Endothelial cell of umbilical vein (primary cell): ENCODE measurements at regions not wholly inside any gene's neighbourhood (a gene's known extent, or its start where the extent isn't known, plus 50 kb on each side); places are given as distances from the start of the nearest gene placed in this dataset.

Source experiments
- BruUV-seq: library from RNA; stranded (reverse); fragments of 400-500 nt; replicated peaks from 2 replicates; lab custom pipeline; 2021; lab: Mats Ljungman, UMichigan
- CTCF ChIA-PET: fragments of 300-600, 350-600 bp; sonication (Branson Sonifier 250); formaldehyde crosslinking; loops from one replicate; lab custom pipeline; 2021; ENCODE audit warnings: antibody characterized with exemption, inconsistent platforms; lab: Charles Lee
- POLR2A ChIA-PET: fragments of 300-600, 350-600 bp; sonication (Branson Sonifier 250); formaldehyde crosslinking; loops from one replicate; lab custom pipeline; 2021; ENCODE audit warnings: antibody characterized with exemption, inconsistent platforms; lab: Charles Lee
- DNase-seq: peaks from one replicate; pipeline ENCODE4 v3.0.0-alpha.2; 2011; ENCODE audit warnings: low read depth, low spot score
- FAIRE-seq: peaks from 2 replicates; lab custom pipeline; 2011; peaks lifted over from hg19 to GRCh38; lab: Jason Lieb, UNC
- H2AFZ ChIP-seq: 2 replicates; pipeline ENCODE4 v1.6.0; 2012; ENCODE audit warnings: low read depth, low read length, control low read depth, inconsistent platforms
- H3K27ac ChIP-seq: 2 replicates; pipeline ENCODE4 v1.5.1; 2011; ENCODE audit warnings: low read depth, mild to moderate bottlenecking, control low read depth, low read length, moderate library complexity; ENCODE audit not compliant: insufficient read depth
- H3K27me3 ChIP-seq, 2 experiments: 2 replicates each; pipeline versions ENCODE4 v1.6.0 to v1.6.1; 2011; ENCODE audit warnings: low read length in 2 of 2, mixed read lengths in 1 of 2; ENCODE audit not compliant: control insufficient read depth in 2 of 2, insufficient read depth in 2 of 2
- H3K36me3 ChIP-seq, 2 experiments: 2 replicates in 1 of 2; 3 replicates in 1 of 2; pipeline ENCODE4 v1.5.1; 2011; ENCODE audit warnings: low read length in 2 of 2, mild to moderate bottlenecking in 1 of 2, moderate library complexity in 1 of 2; ENCODE audit not compliant: control insufficient read depth in 2 of 2, insufficient read depth in 2 of 2; ENCODE audit errors: extremely low read depth in 1 of 2
- H3K4me1 ChIP-seq: 3 replicates; pipeline ENCODE4 v1.5.1; 2011; ENCODE audit warnings: mild to moderate bottlenecking, low read length; ENCODE audit not compliant: control insufficient read depth, insufficient read depth; ENCODE audit errors: extremely low read depth
- H3K4me2 ChIP-seq: 2 replicates; pipeline ENCODE4 v1.6.1; 2011; ENCODE audit warnings: low read length, control low read depth, mixed read lengths; ENCODE audit not compliant: insufficient read depth
- H3K4me3 ChIP-seq, 3 experiments: fragments of 200-600 bp in 1 of 3; sonication (generic), shearing (Covaris generic) in 1 of 3; replicated peaks in 1 of 3; 2 replicates each; pipeline ENCODE4 v1.5.1; 2011 to 2016; ENCODE audit warnings: control low read depth in 3 of 3, low read length in 3 of 3, mild to moderate bottlenecking in 2 of 3, inconsistent platforms in 1 of 3, low read depth in 1 of 3, moderate library complexity in 1 of 3; ENCODE audit not compliant: insufficient read depth in 1 of 3
- H3K79me2 ChIP-seq: 2 replicates; pipeline ENCODE4 v1.6.0; 2012; ENCODE audit warnings: low read length, inconsistent platforms; ENCODE audit not compliant: control insufficient read depth, insufficient read depth
- H3K9ac ChIP-seq: replicated peaks from 2 replicates; pipeline ENCODE3; 2011; ENCODE audit warnings: low read length, control low read depth; ENCODE audit not compliant: insufficient read depth; ENCODE audit errors: extremely low read depth
- H3K9me1 ChIP-seq: replicated peaks from 3 replicates; pipeline ENCODE4 v1.6.0; 2011; ENCODE audit warnings: mild to moderate bottlenecking, low read length; ENCODE audit not compliant: control insufficient read depth, insufficient read depth; ENCODE audit errors: extremely low read depth
- H3K9me3 ChIP-seq: replicated peaks from 2 replicates; pipeline ENCODE4 v1.5.1; 2012; ENCODE audit warnings: low read length, inconsistent platforms; ENCODE audit not compliant: control insufficient read depth, insufficient read depth
- H4K20me1 ChIP-seq: replicated peaks from 2 replicates; pipeline ENCODE3; 2011; ENCODE audit warnings: mild to moderate bottlenecking, low read length; ENCODE audit not compliant: control insufficient read depth, insufficient read depth; ENCODE audit errors: extremely low read depth
- CTCF ChIP-seq, 2 donors: IDR thresholded peaks; 1 replicate in 1 of 2; 2 replicates in 1 of 2; pipeline ENCODE4 v1.5.1; 2011; ENCODE audit warnings: low read length in 2 of 2, mild to moderate bottlenecking in 2 of 2, moderate library complexity in 2 of 2, control low read depth in 1 of 2, inconsistent platforms in 1 of 2, low read depth in 1 of 2; ENCODE audit not compliant: insufficient read depth in 1 of 2; ENCODE audit errors: extremely low read depth in 1 of 2
- EZH2 ChIP-seq: IDR thresholded peaks from 2 replicates; pipeline ENCODE4 v1.6.1; 2012; ENCODE audit warnings: borderline replicate concordance, low read depth, mild to moderate bottlenecking, moderate library complexity, low read length, inconsistent platforms; ENCODE audit not compliant: severe bottlenecking
- FOS ChIP-seq: IDR thresholded peaks from 2 replicates; pipeline ENCODE4 v1.6.1; 2011; ENCODE audit warnings: mild to moderate bottlenecking, low read length, moderate library complexity, borderline replicate concordance; ENCODE audit not compliant: insufficient read depth
- GATA2 ChIP-seq: IDR thresholded peaks from 2 replicates; pipeline ENCODE4 v1.7.0; 2011; ENCODE audit warnings: low read depth, mild to moderate bottlenecking, moderate library complexity, mixed read lengths, low read length; ENCODE audit not compliant: insufficient read length, insufficient read depth
- JUN ChIP-seq: IDR thresholded peaks from 2 replicates; pipeline ENCODE4 v1.6.1; 2011; ENCODE audit warnings: borderline replicate concordance, low read depth; ENCODE audit not compliant: insufficient read length, insufficient read depth
- MAX ChIP-seq: IDR thresholded peaks from 2 replicates; pipeline ENCODE4 v1.6.1; 2011; ENCODE audit not compliant: insufficient read depth, insufficient read length
- MYC ChIP-seq: IDR thresholded peaks from one replicate; pipeline ENCODE4 v1.6.1; 2011; ENCODE audit warnings: mild to moderate bottlenecking, low read depth, low read length
- POLR2A ChIP-seq: IDR thresholded peaks from 2 replicates; pipeline ENCODE4 v1.6.1; 2012; ENCODE audit warnings: low read depth, mild to moderate bottlenecking, control low read depth, low read length
- POLR2AphosphoS5 ChIP-seq: IDR thresholded peaks from 2 replicates; pipeline ENCODE4 v1.6.1; 2012; ENCODE audit warnings: low read depth, mild to moderate bottlenecking, control low read depth, low read length, moderate library complexity; ENCODE audit not compliant: insufficient read depth
- dilution Hi-C: fragments of 300-500 bp; cut with MboI; formaldehyde crosslinking; loops from one replicate; pipeline ENCODE4 v1.15.0; 2019; ENCODE audit warnings: low sequenced_read_pairs; ENCODE audit not compliant: extremely low pct_ligation_motif_present
- intact Hi-C: fragments of 100-400 bp; cut with micrococcal nuclease; formaldehyde crosslinking; loops from one replicate; pipeline ENCODE4 v1.10.0; 2022

GRCh38 chr4:35644591-35644990, 599.7 kb downstream of the ARAP2 start:
- no TSS peak for BruUV-seq
- H3K9ac ChIP-seq = no peak overlapping the region
- H3K27me3 ChIP-seq = no peaks in the 10 kb centered on the region
- no peak overlapping the region for H3K4me3 ChIP-seq
- no peak overlapping the region for H2AFZ ChIP-seq
- H3K9me3 ChIP-seq = no peaks in the 10 kb centered on the region
- H3K4me1 ChIP-seq = no peaks in the 10 kb centered on the region
- H3K9me1 ChIP-seq = no peaks in the 10 kb centered on the region
- no peak for DNase-seq
- POLR2A ChIA-PET = no interaction called here
- no peaks in the 10 kb centered on the region for H3K36me3 ChIP-seq
- intact Hi-C loops = no loop called here
- dilution Hi-C loops = no loop called here
- no peaks in the 10 kb centered on the region for H4K20me1 ChIP-seq
- FAIRE-seq = no peak
- no peak overlapping the region for H3K27ac ChIP-seq
- CTCF ChIA-PET = no interaction called here
- H3K79me2 ChIP-seq = no peaks in the 10 kb centered on the region
- TF ChIP-seq CTCF (IDR thresholded peaks at IDR 0.05; ENCODE audit: extremely low read depth in 1 of 2, insufficient read depth in 1 of 2, low read depth in 1 of 2, low read length in 2 of 2) = no peak
- TF ChIP-seq MAX = no peak
- no peak for TF ChIP-seq POLR2A
- no peak for TF ChIP-seq EZH2
- no peak for TF ChIP-seq POLR2AphosphoS5
- TF ChIP-seq JUN = no peak
- TF ChIP-seq MYC = no peak
- no peak for TF ChIP-seq GATA2
- TF ChIP-seq FOS = no peak
- no peak overlapping the region for H3K4me2 ChIP-seq
